ENCODE measurements at regions not wholly inside any gene's neighbourhood (a gene's known extent, or its start where the extent isn't known, plus 50 kb on each side); places are given as distances from the start of the nearest gene placed in this dataset. TPM values are rescaled to one million over a fixed set of nuclear protein-coding genes. Genes with fewer than 3 reads are reported as not detected.

DNA sequence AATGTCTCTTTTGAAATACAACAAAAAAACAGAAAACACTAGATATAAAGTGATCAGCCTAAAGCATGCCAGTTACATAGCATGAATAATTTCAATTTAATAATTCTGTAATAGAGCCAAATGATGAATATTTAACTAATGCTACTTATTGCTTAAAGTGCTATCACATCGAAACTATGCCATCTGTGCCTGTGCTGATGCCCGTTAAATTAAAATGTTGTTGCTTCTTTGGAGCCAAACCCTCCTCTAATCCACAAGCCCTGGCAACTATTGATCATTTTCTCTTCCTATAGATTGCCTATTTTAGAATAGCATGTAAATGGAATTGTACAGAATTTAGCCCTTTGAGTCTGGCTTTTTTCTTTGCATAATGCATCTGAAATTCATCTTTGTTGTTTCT lies 356.2 kb downstream of the CHSY3 start:
- H4K20me1 ChIP-seq (ENCODE audit: insufficient read depth): no peaks in the 10 kb centered on the region
- H2AFZ ChIP-seq: no peak overlapping the region
- no peaks in the 10 kb centered on the region for H3K9me3 ChIP-seq (ENCODE audit: low read depth)
- in situ Hi-C loops (cut with MboI): no loop called here
- H3K79me2 ChIP-seq (ENCODE audit: insufficient read depth): no peaks in the 10 kb centered on the region
- H3K9me2 ChIP-seq (ENCODE audit: insufficient read depth): no peaks in the 10 kb centered on the region
- 30 to 51% methylated on average over 2 of the region's 2 CpGs for WGBS, 2 experiments (ENCODE audit: low coverage in 1 of 2, low lambda C conversion rate in 2 of 2, missing lambda C conversion rate in 2 of 2)
- no peak for DNase-seq
- no peaks in the 10 kb centered on the region for H3K4me1 ChIP-seq (ENCODE audit: insufficient read depth)
- TF ChIP-seq EZH2phosphoT487 (IDR thresholded peaks at IDR 0.05; ENCODE audit: insufficient read depth, low read depth) (no peak), EZH2 (IDR thresholded peaks at IDR 0.05; ENCODE audit: insufficient read depth, poor library complexity, severe bottlenecking) (no peak)
- no peak overlapping the region for H3K9ac ChIP-seq
- H3F3A ChIP-seq (ENCODE audit: insufficient read depth): no peaks in the 10 kb centered on the region
- H3K4me3 ChIP-seq: no peak overlapping the region
- H3K27me3 ChIP-seq (replicated peaks; ENCODE audit: insufficient read depth): no peaks in the 10 kb centered on the region
- no peak overlapping the region for H3K4me2 ChIP-seq (ENCODE audit: unreplicated experiment)
- no peaks in the 10 kb centered on the region for H3K36me3 ChIP-seq (ENCODE audit: low read depth)
- no peak overlapping the region for H3K27ac ChIP-seq

DNA sequence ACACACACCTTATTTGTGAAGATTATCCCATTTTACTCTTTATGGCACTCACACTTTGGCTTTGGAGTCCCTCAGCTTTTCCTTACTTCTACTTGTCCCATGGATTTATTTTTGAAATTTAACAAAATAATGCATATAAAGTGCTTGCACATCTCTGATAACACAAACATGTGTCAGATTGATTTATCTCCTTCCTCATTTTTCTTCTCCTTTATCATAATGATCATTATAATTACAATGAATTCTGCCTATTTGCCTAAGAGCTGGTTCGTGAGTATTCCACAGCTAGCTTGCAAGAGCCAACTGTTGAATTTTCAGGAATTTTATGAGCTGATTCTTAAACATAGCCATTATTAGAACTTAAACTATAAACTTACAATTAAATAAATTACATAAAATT lies 347.7 kb downstream of the CHSY3 start:
- H3K4me1 ChIP-seq (ENCODE audit: insufficient read depth): no peaks in the 10 kb centered on the region

DNA sequence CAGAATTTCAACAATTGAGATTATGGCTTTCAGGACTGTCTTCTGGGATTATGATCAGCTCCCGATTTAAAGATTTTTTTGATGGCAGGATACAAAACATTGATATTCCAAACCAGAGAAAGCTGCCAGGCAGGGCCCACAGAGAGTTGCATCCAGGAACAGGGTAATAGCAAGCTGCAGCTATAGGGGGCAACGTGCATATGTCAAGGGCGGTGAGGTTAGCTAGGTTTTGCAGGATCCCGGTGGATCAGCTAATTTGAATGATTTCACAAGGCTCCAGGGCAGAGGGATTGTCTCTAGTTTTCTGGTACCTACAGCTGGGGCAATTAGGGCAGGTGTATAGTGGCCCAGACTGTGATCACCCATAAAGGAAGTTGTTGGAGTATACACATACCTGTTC lies 339.4 kb downstream of the CHSY3 start:
- H3K36me3 ChIP-seq (ENCODE audit: low read depth): no peaks in the 10 kb centered on the region
- no peak overlapping the region for H3K4me2 ChIP-seq (ENCODE audit: unreplicated experiment)
- WGBS, 2 experiments (ENCODE audit: low coverage in 1 of 2, low lambda C conversion rate in 2 of 2, missing lambda C conversion rate in 2 of 2): 48 to 53% methylated on average over 4 of the region's 4 CpGs
- H3K79me2 ChIP-seq (ENCODE audit: insufficient read depth): no peaks in the 10 kb centered on the region
- no peaks in the 10 kb centered on the region for H4K20me1 ChIP-seq (ENCODE audit: insufficient read depth)
- no peak overlapping the region for H3K4me3 ChIP-seq
- no peaks in the 10 kb centered on the region for H3K27me3 ChIP-seq (replicated peaks; ENCODE audit: insufficient read depth)
- TF ChIP-seq EZH2phosphoT487 (IDR thresholded peaks at IDR 0.05; ENCODE audit: insufficient read depth, low read depth): no peak
- TF ChIP-seq EZH2 (IDR thresholded peaks at IDR 0.05; ENCODE audit: insufficient read depth, poor library complexity, severe bottlenecking): no peak
- no peaks in the 10 kb centered on the region for H3K9me3 ChIP-seq (ENCODE audit: low read depth)
- in situ Hi-C loops (cut with MboI): no loop called here
- no peaks in the 10 kb centered on the region for H3K9me2 ChIP-seq (ENCODE audit: insufficient read depth)
- H3K27ac ChIP-seq: no peak overlapping the region
- no peak overlapping the region for H2AFZ ChIP-seq
- no peak overlapping the region for H3K9ac ChIP-seq
- H3F3A ChIP-seq (ENCODE audit: insufficient read depth): no peaks in the 10 kb centered on the region
- H3K4me1 ChIP-seq (ENCODE audit: insufficient read depth): no peaks in the 10 kb centered on the region
- DNase-seq: no peak

More for the DNA sequence above, 347.7 kb downstream of the CHSY3 start:
- no peaks in the 10 kb centered on the region for H3K27me3 ChIP-seq (replicated peaks; ENCODE audit: insufficient read depth)
- WGBS, 2 experiments (ENCODE audit: low coverage in 1 of 2, low lambda C conversion rate in 2 of 2, missing lambda C conversion rate in 2 of 2): 10 to 20% methylated on average over 1 of the region's 1 CpG
- no peaks in the 10 kb centered on the region for H3K9me3 ChIP-seq (ENCODE audit: low read depth)
- no peaks in the 10 kb centered on the region for H4K20me1 ChIP-seq (ENCODE audit: insufficient read depth)
- H3K27ac ChIP-seq: no peak overlapping the region
- in situ Hi-C loops (cut with MboI): no loop called here
- H3K79me2 ChIP-seq (ENCODE audit: insufficient read depth): no peaks in the 10 kb centered on the region
- no peaks in the 10 kb centered on the region for H3K9me2 ChIP-seq (ENCODE audit: insufficient read depth)
- H3K9ac ChIP-seq: no peak overlapping the region
- H3K4me2 ChIP-seq (ENCODE audit: unreplicated experiment): no peak overlapping the region
- no peak overlapping the region for H2AFZ ChIP-seq
- no peaks in the 10 kb centered on the region for H3K36me3 ChIP-seq (ENCODE audit: low read depth)
- H3K4me3 ChIP-seq: no peak overlapping the region
- no peak for TF ChIP-seq EZH2 (IDR thresholded peaks at IDR 0.05; ENCODE audit: insufficient read depth, poor library complexity, severe bottlenecking)
- no peak for TF ChIP-seq EZH2phosphoT487 (IDR thresholded peaks at IDR 0.05; ENCODE audit: insufficient read depth, low read depth)
- no peak for DNase-seq
- H3F3A ChIP-seq (ENCODE audit: insufficient read depth): no peaks in the 10 kb centered on the region

GRCh38 chr5:130237721-130238120 lies 333.5 kb downstream of the CHSY3 start:
- H3K4me3 ChIP-seq: no peak overlapping the region
- TF ChIP-seq EZH2phosphoT487 (IDR thresholded peaks at IDR 0.05; ENCODE audit: insufficient read depth, low read depth) (no peak), EZH2 (IDR thresholded peaks at IDR 0.05; ENCODE audit: insufficient read depth, poor library complexity, severe bottlenecking) (no peak)
- WGBS, 2 experiments (ENCODE audit: low coverage in 1 of 2, low lambda C conversion rate in 2 of 2, missing lambda C conversion rate in 2 of 2): 30 to 32% methylated on average over 3 of the region's 3 CpGs
- DNase-seq: no peak
- no peaks in the 10 kb centered on the region for H3K79me2 ChIP-seq (ENCODE audit: insufficient read depth)
- no peaks in the 10 kb centered on the region for H3K27me3 ChIP-seq (replicated peaks; ENCODE audit: insufficient read depth)
- no peaks in the 10 kb centered on the region for H3K9me3 ChIP-seq (ENCODE audit: low read depth)
- H3K36me3 ChIP-seq (ENCODE audit: low read depth): no peaks in the 10 kb centered on the region
- no peak overlapping the region for H3K4me2 ChIP-seq (ENCODE audit: unreplicated experiment)
- H2AFZ ChIP-seq: no peak overlapping the region
- no peaks in the 10 kb centered on the region for H3K9me2 ChIP-seq (ENCODE audit: insufficient read depth)
- no peak overlapping the region for H3K27ac ChIP-seq
- in situ Hi-C loops (cut with MboI): no loop called here
- no peak overlapping the region for H3K9ac ChIP-seq
- H4K20me1 ChIP-seq (ENCODE audit: insufficient read depth): no peaks in the 10 kb centered on the region
- no peaks in the 10 kb centered on the region for H3K4me1 ChIP-seq (ENCODE audit: insufficient read depth)
- H3F3A ChIP-seq (ENCODE audit: insufficient read depth): no peaks in the 10 kb centered on the region

Small RNA genes in the stretch of these regions (small RNA-seq; reads per million reads assigned to genes)
- gene AC113367.2 (ENCODE audit: low read depth, low replicate concordance) (not detected), gene RNU7-53P (ENCODE audit: low read depth, low replicate concordance) (not detected)

All from GM23248 (cell line).